ENCODE measurements at regions not wholly inside any gene's neighbourhood (a gene's known extent, or its start where the extent isn't known, plus 50 kb on each side); places are given as distances from the start of the nearest gene placed in this dataset.

DNA sequence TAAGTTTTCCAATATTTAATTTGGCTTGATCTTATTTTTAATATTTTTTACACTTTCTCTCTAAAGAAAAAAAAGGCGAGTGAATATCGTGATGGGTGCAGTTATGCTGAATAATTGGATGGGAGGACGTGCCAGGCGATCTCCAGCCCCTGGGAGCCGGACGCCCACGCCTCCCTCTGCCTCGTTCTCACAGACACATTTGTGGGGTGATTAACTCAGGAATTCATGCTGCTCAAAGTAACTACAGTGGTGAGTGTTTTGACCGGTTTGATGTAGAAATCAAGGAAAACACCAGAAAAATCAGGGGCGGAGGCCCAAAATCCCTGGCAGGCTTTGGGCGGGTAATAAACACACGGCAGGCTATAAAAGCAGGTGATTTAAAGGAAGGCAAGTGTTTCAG, 736.8 kb upstream of the SALL3 start:
- Histone ChIP-seq H3K9me3 (no peaks in the 10 kb centered on the region), H3K4me3 (no peak overlapping the region), H3K27me3 (peaks cover 0 to 14% of the 10 kb centered on the region in 2 donors), H3K4me1 (peaks cover 0 to 5% of the 10 kb centered on the region in 2 donors), H3K27ac (no peak overlapping the region), H3K36me3 (no peaks in the 10 kb centered on the region)
- no peak for DNase-seq (ENCODE audit: low spot score in 2 of 2)
- TF ChIP-seq POLR2AphosphoS5 (IDR thresholded peaks at IDR 0.05) (no peak), POLR2A (IDR thresholded peaks at IDR 0.05) (no peak)
- TF ChIP-seq, protein P1, sequence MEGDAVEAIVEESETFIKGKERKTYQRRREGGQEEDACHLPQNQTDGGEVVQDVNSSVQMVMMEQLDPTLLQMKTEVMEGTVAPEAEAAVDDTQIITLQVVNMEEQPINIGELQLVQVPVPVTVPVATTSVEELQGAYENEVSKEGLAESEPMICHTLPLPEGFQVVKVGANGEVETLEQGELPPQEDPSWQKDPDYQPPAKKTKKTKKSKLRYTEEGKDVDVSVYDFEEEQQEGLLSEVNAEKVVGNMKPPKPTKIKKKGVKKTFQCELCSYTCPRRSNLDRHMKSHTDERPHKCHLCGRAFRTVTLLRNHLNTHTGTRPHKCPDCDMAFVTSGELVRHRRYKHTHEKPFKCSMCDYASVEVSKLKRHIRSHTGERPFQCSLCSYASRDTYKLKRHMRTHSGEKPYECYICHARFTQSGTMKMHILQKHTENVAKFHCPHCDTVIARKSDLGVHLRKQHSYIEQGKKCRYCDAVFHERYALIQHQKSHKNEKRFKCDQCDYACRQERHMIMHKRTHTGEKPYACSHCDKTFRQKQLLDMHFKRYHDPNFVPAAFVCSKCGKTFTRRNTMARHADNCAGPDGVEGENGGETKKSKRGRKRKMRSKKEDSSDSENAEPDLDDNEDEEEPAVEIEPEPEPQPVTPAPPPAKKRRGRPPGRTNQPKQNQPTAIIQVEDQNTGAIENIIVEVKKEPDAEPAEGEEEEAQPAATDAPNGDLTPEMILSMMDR (IDR thresholded peaks at IDR 0.05), result no peak
- intact Hi-C loops (cut with DNase I; ENCODE audit: low total_unique reads), result no loop called here

DNA sequence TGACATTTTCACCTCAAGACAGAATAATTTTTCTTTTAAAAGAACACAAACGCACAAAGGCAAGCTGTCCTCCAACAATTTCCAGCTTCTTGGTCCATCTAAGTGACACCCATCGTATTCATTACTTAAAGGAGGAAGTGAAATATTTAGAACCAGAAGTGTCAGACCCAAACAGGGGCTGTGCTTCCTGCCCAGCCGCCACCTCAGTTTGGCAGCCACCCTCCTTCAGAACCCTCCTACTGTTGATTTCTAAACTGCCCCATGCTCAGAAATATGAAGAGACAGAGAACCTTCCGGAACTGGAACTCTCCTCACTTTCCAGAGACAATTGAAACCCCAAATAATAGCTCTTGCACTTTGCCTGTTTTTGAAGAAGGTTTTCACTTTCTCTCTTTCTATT, 734.8 kb upstream of the SALL3 start:
- intact Hi-C loops (cut with DNase I; ENCODE audit: low total_unique reads), result no loop called here
- Histone ChIP-seq H3K4me1 (peaks cover 0 to 5% of the 10 kb centered on the region in 2 donors), H3K4me3 (no peak overlapping the region), H3K36me3 (no peaks in the 10 kb centered on the region), H3K27me3 (peaks cover 0 to 14% of the 10 kb centered on the region in 2 donors), H3K9me3 (no peaks in the 10 kb centered on the region), H3K27ac (no peak overlapping the region)
- no peak for TF ChIP-seq POLR2AphosphoS5 (IDR thresholded peaks at IDR 0.05)
- TF ChIP-seq, protein P1 (IDR thresholded peaks at IDR 0.05), result no peak
- no peak for TF ChIP-seq POLR2A (IDR thresholded peaks at IDR 0.05)
- DNase-seq (ENCODE audit: low spot score in 2 of 2), result no peak

DNA sequence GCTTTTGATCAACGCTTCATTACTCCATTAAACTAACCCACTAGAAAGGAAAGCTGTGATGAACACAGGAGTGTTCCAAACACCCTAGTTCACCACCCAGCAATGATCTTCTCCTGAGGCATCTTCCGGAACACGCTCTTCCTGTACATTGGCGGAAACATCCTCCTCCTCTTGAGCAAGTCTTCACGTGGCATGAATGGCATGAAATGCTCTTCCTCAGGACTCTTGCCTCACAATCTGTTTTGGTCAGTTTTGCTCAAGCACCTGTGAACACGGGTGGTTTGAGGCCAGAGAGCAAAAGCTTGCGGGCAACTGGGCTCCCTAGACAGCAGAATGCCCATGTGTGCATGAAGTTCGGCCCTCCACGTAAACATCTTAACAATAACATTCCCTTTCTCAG, 734.2 kb upstream of the SALL3 start:
- peaks cover 0 to 5% of the 10 kb centered on the region in 2 donors for H3K4me1 ChIP-seq
- H3K36me3 ChIP-seq, result no peaks in the 10 kb centered on the region
- no peak for DNase-seq (ENCODE audit: low spot score in 2 of 2)
- no peak overlapping the region for H3K27ac ChIP-seq
- TF ChIP-seq POLR2A (IDR thresholded peaks at IDR 0.05), result no peak
- no peak for TF ChIP-seq POLR2AphosphoS5 (IDR thresholded peaks at IDR 0.05)
- TF ChIP-seq, protein P1 (IDR thresholded peaks at IDR 0.05), result no peak
- no peaks in the 10 kb centered on the region for H3K9me3 ChIP-seq
- peaks cover 0 to 14% of the 10 kb centered on the region in 2 donors for H3K27me3 ChIP-seq
- no peak overlapping the region for H3K4me3 ChIP-seq
- intact Hi-C loops (cut with DNase I; ENCODE audit: low total_unique reads), result no loop called here

DNA sequence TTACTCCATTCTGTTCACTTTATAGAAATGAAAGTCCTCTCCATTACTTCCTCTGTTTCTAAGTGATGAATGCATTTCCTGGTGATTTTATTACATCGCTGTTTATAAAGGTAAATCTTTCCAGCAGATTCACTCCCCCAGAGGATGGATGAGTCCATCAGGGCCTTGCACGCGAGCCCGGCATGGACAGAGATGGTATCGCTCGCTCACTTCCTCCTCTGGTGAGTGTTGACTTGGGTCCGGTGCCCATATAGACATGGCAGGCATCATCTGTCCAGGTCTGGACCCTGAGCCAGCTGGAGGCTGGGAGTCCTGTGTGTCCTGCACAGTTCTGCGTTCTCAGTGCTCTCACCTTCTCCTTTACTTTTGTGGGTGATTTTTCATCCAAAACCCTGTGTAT, 733.6 kb upstream of the SALL3 start:
- no peak overlapping the region for H3K27ac ChIP-seq
- peaks cover 0 to 5% of the 10 kb centered on the region in 2 donors for H3K4me1 ChIP-seq
- H3K27me3 ChIP-seq, result peaks cover 0 to 14% of the 10 kb centered on the region in 2 donors
- no peak for DNase-seq (ENCODE audit: low spot score in 2 of 2)
- no peaks in the 10 kb centered on the region for H3K9me3 ChIP-seq
- no peaks in the 10 kb centered on the region for H3K36me3 ChIP-seq
- TF ChIP-seq POLR2A (IDR thresholded peaks at IDR 0.05) (no peak), POLR2AphosphoS5 (IDR thresholded peaks at IDR 0.05) (no peak)
- TF ChIP-seq, protein P1 (IDR thresholded peaks at IDR 0.05), result no peak
- no peak overlapping the region for H3K4me3 ChIP-seq
- intact Hi-C loops (cut with DNase I; ENCODE audit: low total_unique reads), result no loop called here

DNA sequence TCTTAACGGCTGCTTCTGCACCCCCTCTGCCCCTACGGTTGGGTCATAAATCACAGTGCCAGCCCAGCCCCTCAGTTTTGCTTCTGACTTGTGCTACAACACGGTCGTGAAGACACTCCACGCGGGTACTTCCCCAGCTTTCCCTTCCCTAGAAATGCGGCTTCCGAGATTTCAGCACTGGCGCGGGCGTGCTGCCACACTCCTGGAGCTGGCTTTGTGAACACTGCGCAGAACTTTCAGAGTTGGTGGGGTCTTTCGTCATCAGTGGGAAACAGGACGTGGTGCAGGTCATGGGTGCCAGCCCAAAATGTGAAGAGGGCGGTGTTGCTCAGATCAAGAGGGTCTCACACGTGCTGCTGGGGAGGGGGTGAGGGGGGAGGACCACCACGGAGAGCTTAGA, 733.0 kb upstream of the SALL3 start:
- DNase-seq (ENCODE audit: low spot score in 2 of 2), result no peak
- intact Hi-C loops (cut with DNase I; ENCODE audit: low total_unique reads), result no loop called here
- TF ChIP-seq, protein P1 (IDR thresholded peaks at IDR 0.05), result no peak
- TF ChIP-seq POLR2A (IDR thresholded peaks at IDR 0.05) (no peak), POLR2AphosphoS5 (IDR thresholded peaks at IDR 0.05) (no peak)
- Histone ChIP-seq H3K4me3 (no peak overlapping the region), H3K9me3 (no peaks in the 10 kb centered on the region), H3K27ac (no peak overlapping the region), H3K27me3 (peaks cover 0 to 14% of the 10 kb centered on the region in 2 donors), H3K36me3 (no peaks in the 10 kb centered on the region), H3K4me1 (peaks cover 0 to 2% of the 10 kb centered on the region in 2 donors)
